Endodermal cell (in vitro differentiated cells): ENCODE measurements at regions not wholly inside any gene's neighbourhood (a gene's known extent, or its start where the extent isn't known, plus 50 kb on each side); places are given as distances from the start of the nearest gene placed in this dataset.
"Not testable (repeated sequence)": the region's sequence is repeated elsewhere in the genome, so short reads cannot be mapped to it uniquely, and the experiment has no call there.

Experiments used
- DNase-seq: peaks from one replicate; pipeline ENCODE4 v3.0.0-alpha.2; 2017
- H3K27ac ChIP-seq: 2 replicates; pipeline ENCODE4 v1.5.1; 2013; ENCODE audit warnings: mild to moderate bottlenecking, low read depth, low read length, moderate library complexity
- H3K27me3 ChIP-seq: 2 replicates; pipeline ENCODE4 v1.6.1; 2013; ENCODE audit warnings: mild to moderate bottlenecking, low read length, moderate library complexity; ENCODE audit not compliant: insufficient read depth, control insufficient read depth, poor library complexity, severe bottlenecking
- H3K36me3 ChIP-seq: 2 replicates; pipeline ENCODE4 v1.7.0; 2013; ENCODE audit warnings: mild to moderate bottlenecking, low read length, moderate library complexity; ENCODE audit not compliant: control insufficient read depth, insufficient read depth
- H3K4me1 ChIP-seq: one replicate; pipeline ENCODE4 v1.7.0; 2013; ENCODE audit warnings: low read length; ENCODE audit not compliant: control insufficient read depth, insufficient read depth
- H3K4me3 ChIP-seq: 2 replicates; pipeline ENCODE4 v1.5.1; 2013; ENCODE audit warnings: mild to moderate bottlenecking, low read length, moderate library complexity
- H3K9ac ChIP-seq: 2 replicates; pipeline ENCODE4 v1.6.1; 2013; ENCODE audit warnings: mild to moderate bottlenecking, low read length, moderate library complexity; ENCODE audit not compliant: poor library complexity, severe bottlenecking; ENCODE audit errors: extremely low read depth
- H3K9me3 ChIP-seq: 2 replicates; pipeline ENCODE4 v1.6.1; 2013; ENCODE audit warnings: mild to moderate bottlenecking, low read length, moderate library complexity; ENCODE audit not compliant: control insufficient read depth
- H3K27ac Mint-ChIP-seq: 2 replicates; pipeline ENCODE4 v1.8.0; 2020; ENCODE audit warnings: mixed read lengths
- H3K27me3 Mint-ChIP-seq: 2 replicates; pipeline ENCODE4 v1.8.0; 2021; ENCODE audit warnings: mild to moderate bottlenecking, mixed read lengths; ENCODE audit not compliant: insufficient read depth
- H3K36me3 Mint-ChIP-seq: 2 replicates; pipeline ENCODE4 v1.8.0; 2020; ENCODE audit warnings: low read depth, mixed read lengths
- H3K4me1 Mint-ChIP-seq: 2 replicates; pipeline ENCODE4 v1.8.0; 2020; ENCODE audit warnings: mixed read lengths
- H3K4me3 Mint-ChIP-seq: 2 replicates; pipeline ENCODE4 v1.8.0; 2020; ENCODE audit warnings: mild to moderate bottlenecking, moderate library complexity, mixed read lengths
- H3K9me3 Mint-ChIP-seq: 2 replicates; pipeline ENCODE4 v1.8.0; 2020; ENCODE audit warnings: mild to moderate bottlenecking, mixed read lengths
- CTCF ChIP-seq: fragments of 200-600 bp; sonication (generic); conservative IDR thresholded peaks from 2 replicates; pipeline ENCODE4 v1.5.0; 2021; ENCODE audit warnings: antibody characterized with exemption, mild to moderate bottlenecking
- WGBS, 2 experiments: methylation state at CpG; one replicate each; pipeline versions ENCODE4 v1.1.5 to v1.1.7; 2013; ENCODE audit warnings: missing lambda C conversion rate in 2 of 2, mixed read lengths in 1 of 2; ENCODE audit not compliant: insufficient coverage in 1 of 2, insufficient read length in 1 of 2; 5-methylcytosine and 5-hydroxymethylcytosine counted together

DNA sequence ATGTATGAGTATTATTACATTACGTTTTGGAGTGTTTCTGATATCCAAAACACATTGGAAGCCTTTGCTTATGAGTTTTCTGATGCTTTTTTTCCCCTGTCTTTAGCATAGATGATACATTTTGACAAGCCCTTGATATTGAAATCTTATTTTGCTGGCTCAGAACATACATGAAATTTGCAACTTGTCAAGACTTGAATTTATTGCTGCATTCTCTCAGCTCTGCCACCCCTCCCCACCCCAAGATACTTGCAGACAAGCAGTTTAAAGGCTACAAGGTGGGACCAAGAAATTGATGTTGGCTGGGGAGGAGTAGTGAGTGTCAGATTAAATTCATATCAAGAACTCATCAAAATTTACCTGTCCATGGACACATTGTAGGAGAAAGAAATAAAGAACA, 160.2 kb downstream of the GJA1 start:
- Histone ChIP-seq H3K4me3 (no peak overlapping the region), H3K36me3 (no peaks in the 10 kb centered on the region), H3K4me1 (no peaks in the 10 kb centered on the region), H3K9ac (no peak overlapping the region), H3K27me3 (no peaks in the 10 kb centered on the region), H3K9me3 (no peaks in the 10 kb centered on the region), H3K27ac (no peak overlapping the region)
- WGBS, 2 experiments, result 100% methylated on average over 1 of the region's 1 CpG; no CpG with 5 or more reads in 1 of the 2 experiments
- TF ChIP-seq CTCF, result no peak
- Mint-ChIP-seq H3K27ac (no peak overlapping the region), H3K4me3 (no peak overlapping the region), H3K4me1 (peaks cover 15% of the 10 kb centered on the region), H3K27me3 (no peaks in the 10 kb centered on the region), H3K36me3 (no peaks in the 10 kb centered on the region), H3K9me3 (no peaks in the 10 kb centered on the region)
- no peak for DNase-seq

DNA sequence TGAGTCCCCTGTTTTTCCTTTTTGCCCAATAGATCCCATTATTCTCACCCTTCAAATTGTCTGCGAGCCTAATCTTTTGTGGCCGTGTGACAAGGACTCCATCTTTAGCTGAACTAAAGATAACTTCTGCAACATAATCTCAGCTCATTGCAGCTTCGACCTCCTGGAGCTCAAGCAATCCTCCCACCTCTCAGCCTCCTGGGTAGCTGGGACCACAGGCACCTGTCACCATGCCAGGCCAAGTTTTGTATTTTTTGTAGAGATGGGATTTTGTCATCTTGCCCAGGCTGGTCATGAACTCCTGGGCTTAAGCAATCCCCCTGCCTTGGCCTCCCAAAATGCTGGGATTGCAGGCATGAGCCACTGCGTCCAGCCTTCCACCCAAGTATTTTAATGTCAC, 161.0 kb downstream of the GJA1 start:
- no peak for TF ChIP-seq CTCF
- Mint-ChIP-seq H3K4me1 (peaks cover 7% of the 10 kb centered on the region), H3K27me3 (no peaks in the 10 kb centered on the region), H3K27ac (no peak overlapping the region), H3K4me3 (no peak overlapping the region), H3K36me3 (no peaks in the 10 kb centered on the region), H3K9me3 (no peaks in the 10 kb centered on the region)
- 84 to 96% methylated on average over 2 to 4 of the region's 4 CpGs for WGBS, 2 experiments
- Histone ChIP-seq H3K9ac (no peak overlapping the region), H3K27ac (no peak overlapping the region), H3K9me3 (no peaks in the 10 kb centered on the region), H3K36me3 (no peaks in the 10 kb centered on the region), H3K27me3 (no peaks in the 10 kb centered on the region), H3K4me1 (no peaks in the 10 kb centered on the region), H3K4me3 (no peak overlapping the region)
- DNase-seq, result no peak

DNA sequence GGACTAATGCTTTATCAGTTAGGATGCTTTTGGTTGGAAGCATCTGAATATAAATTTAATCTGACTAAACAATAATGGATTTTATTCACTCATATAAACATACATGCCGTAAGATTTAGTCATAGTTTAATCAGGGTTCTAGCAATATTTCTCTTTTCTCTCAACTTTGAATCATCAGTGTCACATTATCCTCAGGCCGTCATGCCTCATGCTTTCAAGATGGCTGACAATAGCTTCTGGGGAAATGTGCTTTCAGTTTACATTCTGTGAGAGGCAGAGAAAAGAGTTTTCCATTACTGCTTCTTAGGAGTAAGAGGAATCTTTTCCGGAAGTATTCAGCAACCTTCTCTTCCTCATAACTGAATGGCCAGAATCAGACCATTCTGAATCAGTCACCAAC, 162.2 kb downstream of the GJA1 start:
- Mint-ChIP-seq H3K36me3 (no peaks in the 10 kb centered on the region), H3K4me1 (peaks cover 4% of the 10 kb centered on the region), H3K27ac (no peak overlapping the region), H3K4me3 (no peak overlapping the region), H3K27me3 (no peaks in the 10 kb centered on the region), H3K9me3 (no peaks in the 10 kb centered on the region)
- no peak for TF ChIP-seq CTCF
- no peak overlapping the region for H3K9ac ChIP-seq
- no peaks in the 10 kb centered on the region for H3K9me3 ChIP-seq
- no peaks in the 10 kb centered on the region for H3K36me3 ChIP-seq
- no peak overlapping the region for H3K4me3 ChIP-seq
- 93 to 97% methylated on average over 2 to 3 of the region's 3 CpGs for WGBS, 2 experiments
- no peaks in the 10 kb centered on the region for H3K4me1 ChIP-seq
- no peaks in the 10 kb centered on the region for H3K27me3 ChIP-seq
- no peak for DNase-seq
- no peak overlapping the region for H3K27ac ChIP-seq

DNA sequence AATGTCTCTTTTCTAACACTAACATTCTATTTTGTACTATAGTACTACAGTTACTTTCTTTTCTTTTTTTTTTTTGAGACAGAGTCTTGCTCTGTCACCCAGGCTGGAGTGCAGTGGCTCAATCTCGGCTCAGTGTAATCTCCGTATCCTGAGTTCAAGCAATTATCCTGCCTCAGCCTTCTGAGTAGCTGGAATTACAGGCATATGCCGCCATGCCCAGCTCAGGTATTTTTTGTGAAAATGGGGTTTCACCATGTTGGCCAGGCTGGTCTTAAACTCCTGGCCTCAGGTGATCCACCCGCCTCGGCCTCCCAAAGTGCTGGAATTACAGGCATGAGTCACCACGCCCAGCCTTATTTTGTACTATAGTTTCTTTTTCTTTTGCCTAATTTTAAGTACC, 163.9 kb downstream of the GJA1 start:
- WGBS, 2 experiments, result 98 to 100% methylated on average over 5 to 6 of the region's 6 CpGs
- H3K9me3 ChIP-seq, H3K27ac ChIP-seq, DNase-seq, H3K4me3 Mint-ChIP-seq, H3K36me3 Mint-ChIP-seq, H3K9me3 Mint-ChIP-seq, H3K4me3 ChIP-seq, H3K4me1 Mint-ChIP-seq, H3K27ac Mint-ChIP-seq, H3K4me1 ChIP-seq, H3K36me3 ChIP-seq, H3K9ac ChIP-seq, H3K27me3 Mint-ChIP-seq, H3K27me3 ChIP-seq: not testable (repeated sequence)
